GM18867 (cell line): ENCODE measurements at regions not wholly inside any gene's neighbourhood (a gene's known extent, or its start where the extent isn't known, plus 50 kb on each side); places are given as distances from the start of the nearest gene placed in this dataset.
A peak's percentile ranks its signal among the peaks of the same experiment; 100 is the strongest.

Source experiments
- ATAC-seq: cut with Tn5 transposase; IDR thresholded peaks from one replicate; pipeline ENCODE4 v1.9.1; 2021; ENCODE audit warnings: mild to moderate bottlenecking, moderate library complexity; ENCODE audit not compliant: unreplicated experiment

DNA sequence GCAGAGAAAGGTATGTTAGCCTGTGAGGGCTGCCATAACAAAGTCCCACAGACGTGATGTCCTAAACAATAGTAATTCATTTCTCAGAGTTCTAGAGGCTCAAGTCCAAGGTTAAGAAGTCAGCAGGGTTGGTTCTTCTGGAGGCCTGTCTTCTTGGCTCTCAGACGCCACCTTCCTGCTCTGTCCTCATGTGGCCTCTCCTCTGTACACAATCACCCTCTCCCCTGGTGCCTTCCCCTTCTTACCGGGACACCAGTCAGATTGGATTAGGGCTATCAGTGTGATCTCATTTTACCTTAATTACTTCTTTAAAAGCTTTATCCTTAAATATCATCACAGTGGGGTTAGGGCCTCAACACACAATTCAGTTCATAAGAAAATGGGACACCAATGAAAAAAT lies 860.5 kb downstream of the RNF144A start:
- ATAC-seq: no peak

DNA sequence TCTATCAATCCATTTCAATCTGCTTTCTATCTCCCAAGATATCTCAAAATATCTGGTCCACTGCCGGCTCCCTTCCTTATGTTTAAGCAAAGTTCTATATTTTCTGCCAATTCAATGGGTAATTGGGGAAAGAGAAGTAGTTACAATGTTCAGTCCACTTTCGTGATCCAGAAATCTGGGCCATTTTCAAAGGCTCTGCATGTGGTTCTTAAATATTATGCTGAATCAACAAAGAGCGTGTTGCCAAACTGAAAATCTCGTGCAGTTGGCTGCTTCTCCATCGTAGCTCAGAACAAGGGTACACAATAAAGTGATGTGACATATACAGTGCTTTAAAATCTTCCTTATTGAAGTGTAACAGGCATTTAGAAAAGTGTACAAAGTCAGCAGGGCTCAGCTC lies 863.1 kb downstream of the RNF144A start:
- ATAC-seq: no peak

DNA sequence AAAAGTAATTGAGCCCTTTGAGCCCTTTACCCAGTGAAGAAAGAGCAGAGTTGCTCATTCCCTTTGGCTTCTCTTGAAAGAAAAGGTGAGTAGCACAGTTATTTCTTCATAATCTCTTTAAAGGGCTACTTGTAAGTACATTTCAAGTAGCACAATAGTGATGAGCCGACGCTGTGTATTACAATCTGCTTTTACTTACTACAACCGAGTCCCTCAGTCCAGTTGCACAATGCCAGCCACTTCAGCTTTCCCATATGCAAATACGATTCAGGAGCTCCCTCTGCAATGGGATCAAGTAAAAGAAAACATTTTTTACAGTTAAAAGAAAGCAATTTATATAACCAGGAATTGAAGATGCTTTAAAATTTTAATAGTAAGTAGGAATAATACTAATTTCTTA lies 868.5 kb downstream of the RNF144A start:
- ATAC-seq: no peak

DNA sequence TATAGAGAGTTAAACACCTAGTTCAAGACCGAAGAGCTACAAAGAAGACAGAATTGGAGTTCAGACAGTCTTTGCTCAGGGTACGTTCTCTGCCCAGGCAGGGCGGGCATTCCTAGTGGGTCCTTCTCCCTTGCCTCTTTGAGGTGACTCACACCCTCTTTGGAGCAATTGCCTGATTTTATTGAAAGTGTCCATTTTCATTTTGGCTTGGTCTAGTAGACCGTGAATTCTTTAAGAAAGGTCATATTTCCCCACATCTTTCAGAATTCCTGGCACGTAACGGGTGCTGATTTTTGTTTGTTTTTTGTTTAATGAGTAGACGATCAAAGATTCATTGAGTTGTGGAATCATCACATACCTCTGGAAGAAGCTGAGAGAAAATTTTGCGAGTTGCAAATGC lies 871.5 kb downstream of the RNF144A start:
- no peak for ATAC-seq

DNA sequence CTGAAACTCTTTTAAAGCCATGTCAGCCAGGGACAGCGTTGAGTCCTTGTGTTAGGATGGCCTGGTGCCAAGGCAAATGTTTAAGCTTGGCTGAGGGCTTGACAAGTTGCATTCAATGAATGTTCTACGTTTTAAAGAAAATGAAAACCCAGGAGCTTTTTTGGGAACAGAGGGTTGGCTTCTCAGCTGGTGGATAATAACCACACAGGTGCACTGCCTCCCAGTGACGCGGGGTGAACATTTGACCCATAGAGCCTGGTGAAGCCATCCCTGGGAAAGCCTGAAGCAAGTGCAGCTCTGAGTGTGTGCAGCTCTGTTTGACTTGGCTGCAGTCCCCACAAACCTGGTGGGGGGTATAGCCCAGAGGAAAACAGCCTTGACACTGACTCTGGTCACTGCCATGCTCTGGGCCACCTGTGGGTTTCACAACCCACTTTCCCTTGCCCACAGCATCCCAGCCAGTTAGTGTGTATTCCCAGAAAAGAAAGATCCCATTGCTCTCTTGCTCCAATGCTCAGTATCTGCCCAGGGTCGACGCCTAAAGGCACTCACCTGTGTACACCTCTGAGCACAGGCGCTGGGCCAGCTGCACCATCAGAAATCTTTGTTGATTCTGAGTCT lies 874.9 kb downstream of the RNF144A start:
- no peak for ATAC-seq

DNA sequence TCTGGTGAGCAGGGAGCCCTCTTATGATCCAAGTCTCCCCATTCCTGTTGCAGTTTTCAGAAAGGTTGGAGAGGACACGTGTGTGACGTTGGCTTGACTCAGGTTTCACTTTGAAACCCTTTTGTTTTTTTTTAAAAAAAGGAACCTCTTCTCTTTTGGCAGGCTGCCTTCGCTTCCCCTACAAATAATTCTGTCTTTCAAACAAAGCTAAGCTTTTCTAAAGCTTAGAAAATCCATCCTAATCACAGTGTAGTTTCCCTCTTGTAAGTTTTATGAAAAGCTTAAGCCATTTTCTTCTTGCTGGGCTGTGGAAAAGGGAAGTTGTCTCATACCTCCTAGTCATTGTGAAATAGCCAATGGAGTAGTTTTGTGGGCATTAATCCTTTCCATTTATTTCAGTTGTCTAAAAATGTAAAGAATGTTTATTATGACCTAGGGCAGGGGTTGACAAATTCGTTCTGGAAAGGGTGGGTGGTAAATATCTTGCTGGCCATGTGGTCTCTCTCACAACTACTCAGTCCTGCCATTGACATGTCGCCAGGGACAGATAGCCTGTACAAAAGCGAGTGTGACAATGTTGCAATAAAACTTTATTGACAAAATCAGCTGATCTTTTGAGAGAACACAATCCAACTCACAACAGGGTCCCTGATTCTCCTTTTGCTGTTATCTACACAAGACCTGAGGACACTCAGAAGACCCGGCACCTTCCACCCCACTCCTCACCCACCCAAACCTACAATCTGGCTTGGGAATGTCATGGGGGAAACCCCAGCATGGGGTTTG lies 878.8 kb downstream of the RNF144A start:
- no peak for ATAC-seq

DNA sequence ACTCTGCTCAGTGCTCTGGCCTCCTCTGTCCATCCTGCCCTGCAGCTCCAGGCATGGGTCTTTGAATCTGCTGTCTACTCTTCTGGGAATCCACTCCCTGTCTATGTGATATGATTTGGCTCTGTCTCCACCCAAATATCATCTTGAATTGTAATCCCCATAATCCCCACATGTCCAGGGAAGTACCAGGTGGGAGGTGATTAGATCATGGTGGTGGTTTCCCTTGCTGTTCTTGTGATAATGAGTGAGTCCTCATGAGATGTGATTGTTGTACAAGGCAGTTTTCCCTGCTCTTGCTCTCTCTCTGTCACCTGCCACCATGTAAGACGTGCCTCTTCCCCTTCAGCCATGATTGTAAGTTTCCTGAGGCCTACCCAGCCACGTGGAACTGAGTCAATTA lies 881.8 kb upstream of the ID2 start:
- no peak for ATAC-seq

DNA sequence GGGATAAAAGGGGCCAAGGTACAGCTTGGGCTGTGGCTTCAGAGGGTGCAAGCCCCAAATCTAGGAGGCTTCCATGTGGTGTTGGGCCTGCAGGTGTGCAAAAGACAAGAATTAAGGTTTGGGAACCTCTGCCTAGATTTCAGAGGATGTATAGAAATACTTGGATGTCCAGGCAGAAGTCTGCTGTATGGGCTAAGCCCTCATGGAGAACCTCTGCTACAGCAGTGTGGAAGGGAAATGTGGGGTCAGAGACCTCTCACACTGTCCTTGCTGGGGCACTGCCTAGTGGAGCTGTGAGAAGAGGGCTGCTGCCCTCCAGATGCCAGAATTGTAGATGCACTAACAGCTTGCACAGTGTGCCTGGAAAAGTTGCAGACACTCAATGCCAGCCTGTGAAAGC lies 880.6 kb upstream of the ID2 start:
- no peak for ATAC-seq

DNA sequence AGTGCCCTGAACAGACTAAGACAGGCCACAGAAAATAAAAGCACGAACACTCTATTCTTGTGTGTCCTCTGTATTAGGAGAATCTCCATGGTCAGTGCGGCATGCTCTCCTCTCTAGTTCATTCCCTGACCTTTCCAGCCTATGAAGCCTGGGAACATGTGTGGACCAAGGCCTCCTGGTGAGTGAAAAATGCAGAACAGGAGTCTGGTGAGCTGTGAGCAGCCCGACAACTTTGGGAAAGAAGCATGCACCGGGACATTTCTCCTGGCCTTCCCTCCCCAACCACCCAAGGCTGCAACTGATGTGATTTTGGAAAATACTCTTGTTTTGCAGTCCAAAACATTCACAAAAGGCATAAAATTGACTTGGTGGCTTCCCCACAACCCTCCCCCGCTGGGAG lies 878.3 kb upstream of the ID2 start:
- ATAC-seq: no peak

DNA sequence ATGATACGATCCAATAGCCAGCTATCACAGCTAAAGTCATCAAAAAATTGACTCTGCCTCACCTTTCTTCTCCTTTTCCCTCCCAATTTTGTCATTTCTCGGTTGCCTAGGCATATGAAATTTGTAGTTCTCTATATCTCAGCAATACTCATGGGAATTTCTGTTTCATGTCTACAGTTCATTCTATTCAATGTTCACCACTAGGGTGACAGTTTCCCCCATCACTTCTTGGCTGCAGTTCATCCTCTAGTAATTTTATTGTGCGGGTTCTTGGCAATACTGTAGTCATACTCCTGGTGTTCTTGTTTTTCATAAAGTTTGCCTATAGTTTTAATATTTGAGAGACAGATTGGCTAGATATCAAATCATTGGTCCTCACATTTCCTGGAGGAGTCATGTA lies 872.2 kb upstream of the ID2 start:
- ATAC-seq: no peak

DNA sequence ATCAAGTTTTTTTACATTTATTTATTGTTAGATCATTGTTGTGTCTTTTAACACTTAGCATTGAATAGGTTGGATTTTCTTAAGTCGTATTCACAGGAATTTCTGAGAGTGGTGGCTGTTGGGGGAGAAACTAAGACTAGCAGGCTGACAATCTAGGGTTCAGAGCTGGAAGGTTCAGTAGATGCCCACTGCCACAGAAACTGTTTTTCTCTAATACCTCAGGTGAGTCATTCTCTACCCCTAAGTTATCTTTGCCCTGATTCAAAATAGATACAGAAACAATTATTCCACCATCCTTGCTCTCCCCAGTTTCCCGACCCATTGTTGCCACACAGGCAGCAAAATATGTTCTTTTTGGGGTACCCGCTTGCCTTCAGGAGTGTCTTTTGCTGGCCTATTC lies 870.8 kb upstream of the ID2 start:
- no peak for ATAC-seq

DNA sequence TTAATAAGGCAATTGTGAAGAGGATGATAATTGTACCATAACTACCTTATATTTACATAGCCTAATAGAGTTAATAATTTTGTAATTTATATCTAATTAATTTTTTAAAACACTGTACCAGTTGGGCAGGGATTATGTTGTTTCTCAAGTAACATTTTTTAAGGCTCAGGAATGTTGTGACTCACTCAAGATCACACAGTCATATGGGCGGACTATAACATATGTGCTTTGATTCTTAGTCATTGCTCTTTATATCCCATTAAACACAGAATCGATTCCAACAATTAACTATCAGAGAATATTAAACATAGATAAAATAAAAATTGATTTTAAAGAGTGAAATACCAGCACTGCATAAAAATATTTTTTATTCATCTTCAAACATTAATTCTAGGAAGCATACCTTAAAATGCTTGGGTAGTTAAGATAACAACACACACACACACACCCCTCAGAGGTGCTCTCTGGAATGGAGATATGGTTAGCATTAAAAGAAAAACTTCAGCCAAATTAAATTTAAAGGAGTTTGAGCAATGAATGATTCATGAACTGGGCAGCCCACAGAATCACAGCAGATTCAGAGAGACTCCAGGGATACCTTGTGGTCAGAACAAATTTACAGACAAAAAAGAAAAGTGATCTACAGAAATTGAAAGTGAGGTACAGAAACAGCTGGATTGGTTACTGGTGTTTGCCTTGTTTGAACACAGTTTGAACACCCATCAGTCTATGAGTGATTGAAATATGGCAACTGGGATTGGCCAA lies 869.4 kb upstream of the ID2 start:
- ATAC-seq: no peak

DNA sequence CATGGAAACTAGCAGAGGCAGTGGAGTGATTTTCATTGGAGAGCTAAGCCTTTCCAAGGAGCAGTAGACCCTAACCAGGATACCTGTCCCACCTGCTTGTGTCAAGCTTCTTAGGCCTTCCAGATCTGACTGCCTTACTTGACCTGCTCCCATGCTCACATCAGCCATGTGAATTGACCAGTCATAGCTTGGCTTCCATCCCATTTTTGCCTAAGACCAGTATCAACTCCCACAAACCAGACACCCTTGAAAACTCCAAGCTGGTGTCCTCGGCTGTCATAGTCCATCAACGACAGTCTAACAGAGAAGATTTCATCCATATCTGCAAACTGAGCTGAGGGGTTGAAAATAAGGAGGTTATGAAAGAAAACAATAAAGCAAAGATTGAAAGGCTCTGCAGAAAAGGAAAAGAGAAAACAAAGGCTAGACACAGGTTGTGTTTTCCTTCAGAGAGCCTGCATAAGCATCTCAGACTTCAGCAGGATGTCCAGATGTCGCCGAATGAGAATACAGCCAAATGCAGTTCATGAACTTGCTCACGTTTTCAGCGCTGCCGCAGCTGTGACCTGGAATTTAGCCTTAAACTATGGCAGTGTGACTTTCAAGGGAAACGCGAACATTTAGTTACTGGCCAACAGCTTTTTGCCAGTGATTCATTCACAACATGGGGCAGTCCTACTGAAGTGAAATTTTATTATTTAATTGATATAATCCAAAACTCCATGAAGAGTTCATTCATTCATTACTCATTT lies 868.1 kb upstream of the ID2 start:
- no peak for ATAC-seq

DNA sequence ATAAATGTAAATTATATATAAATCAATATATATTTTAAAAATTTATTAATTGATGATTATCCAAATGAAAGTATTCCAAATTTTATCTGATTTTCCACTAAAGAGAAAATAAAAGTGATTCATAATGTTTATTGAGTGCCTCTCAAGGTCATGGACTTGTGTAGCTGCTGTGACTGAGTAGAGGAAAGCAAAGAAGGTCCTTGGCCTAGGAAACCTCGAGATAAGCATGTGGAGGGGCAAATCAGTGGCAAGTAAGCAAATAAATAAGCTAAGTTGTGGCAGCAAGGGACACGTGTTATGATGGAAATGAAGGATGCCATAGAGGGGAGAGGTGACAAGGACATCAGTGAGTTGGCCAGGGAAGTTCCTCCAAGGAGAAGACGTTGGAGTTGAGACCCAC lies 866.1 kb upstream of the ID2 start:
- ATAC-seq: no peak

DNA sequence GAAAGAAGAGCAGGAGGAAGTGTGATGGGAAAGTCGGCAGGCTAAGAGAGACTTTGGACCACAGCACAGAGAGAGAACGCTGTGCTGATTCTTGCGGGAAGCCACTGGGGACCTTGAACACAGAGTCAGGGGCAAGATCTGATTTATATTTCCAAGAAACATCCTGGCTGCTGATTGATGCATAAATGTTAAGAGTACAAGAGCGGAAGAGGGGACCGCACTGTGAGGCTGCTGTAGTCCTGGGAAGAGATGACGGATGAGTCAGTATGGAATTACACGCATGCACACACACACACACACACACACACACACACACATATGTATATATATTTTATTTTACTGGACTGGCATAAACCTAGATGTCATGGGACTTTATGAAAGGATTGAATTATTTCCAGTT lies 865.6 kb upstream of the ID2 start:
- ATAC-seq: no peak

DNA sequence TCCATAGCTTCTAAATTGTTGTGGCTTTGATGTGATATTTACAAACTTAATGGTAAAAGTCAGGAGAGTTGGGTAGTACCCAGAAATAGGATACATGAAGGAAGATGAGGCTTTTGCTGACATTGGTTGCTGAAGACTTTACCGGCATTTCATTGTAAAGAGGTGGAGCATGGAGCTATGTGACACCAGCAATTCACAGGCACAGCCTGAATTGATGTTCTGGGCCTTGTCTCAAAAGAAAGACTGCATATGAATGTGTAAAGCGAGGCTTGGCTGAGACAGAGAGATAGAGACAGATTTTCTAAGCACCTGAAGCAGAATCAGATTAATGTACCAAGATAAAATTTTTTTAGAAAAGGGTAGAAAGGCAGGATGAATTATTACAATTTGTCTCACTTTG lies 864.9 kb upstream of the ID2 start:
- no peak for ATAC-seq

DNA sequence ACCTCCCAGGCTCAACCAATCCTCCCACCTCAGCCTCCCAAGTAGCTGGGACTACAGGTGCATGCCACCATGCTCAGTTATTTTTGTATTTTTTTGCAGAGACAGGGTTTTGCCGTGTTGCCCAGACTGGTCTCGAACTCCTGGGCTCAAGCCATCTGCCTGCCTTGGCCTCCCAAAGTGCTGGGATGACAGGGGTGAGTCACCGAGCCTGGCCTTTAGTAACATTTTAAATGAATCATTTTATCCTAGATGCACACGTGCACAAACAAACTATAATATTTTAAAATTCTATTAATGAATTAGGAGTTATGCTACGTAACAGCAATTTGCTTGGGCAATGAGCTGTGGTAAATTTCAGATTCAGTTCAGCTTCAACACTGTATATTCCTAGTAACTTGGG lies 862.5 kb upstream of the ID2 start:
- ATAC-seq: no peak

DNA sequence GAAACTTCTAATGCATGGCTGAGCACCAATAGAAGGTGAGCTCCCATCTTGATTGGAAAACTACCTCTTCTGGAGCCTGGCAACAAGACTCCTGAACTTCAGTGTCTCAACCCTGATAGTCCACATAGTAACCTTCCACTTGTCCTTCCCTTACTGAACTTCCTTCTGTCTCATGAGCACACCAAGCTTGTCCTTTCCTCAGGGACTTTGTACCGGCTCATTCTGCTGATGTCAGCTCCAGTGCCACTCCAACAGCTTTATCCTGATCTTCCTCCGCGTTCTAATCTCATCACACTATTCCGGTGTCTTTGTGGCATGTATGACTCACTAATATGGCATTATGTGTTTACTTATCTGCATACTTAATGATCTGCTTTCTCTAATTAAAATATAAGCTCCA lies 862.0 kb upstream of the ID2 start:
- ATAC-seq: no peak

DNA sequence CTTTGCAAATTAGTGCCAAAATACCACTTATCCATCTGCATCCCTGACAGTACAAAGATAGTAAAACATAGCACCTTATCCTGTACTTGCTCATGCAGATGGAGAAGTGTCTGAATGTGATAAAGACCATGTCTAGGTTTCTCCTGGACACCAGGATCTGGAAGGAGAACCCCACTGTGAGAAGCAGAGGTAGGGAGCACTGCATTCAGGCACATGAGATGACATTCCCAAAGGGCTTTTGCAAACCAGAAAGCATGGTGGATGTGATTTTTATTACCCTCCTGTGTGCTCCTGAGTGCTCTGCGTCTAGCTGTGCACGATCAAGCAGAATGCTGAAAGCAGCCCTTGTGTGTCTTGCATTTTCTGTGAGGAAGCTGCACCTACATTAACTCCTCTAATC lies 857.6 kb upstream of the ID2 start:
- no peak for ATAC-seq

DNA sequence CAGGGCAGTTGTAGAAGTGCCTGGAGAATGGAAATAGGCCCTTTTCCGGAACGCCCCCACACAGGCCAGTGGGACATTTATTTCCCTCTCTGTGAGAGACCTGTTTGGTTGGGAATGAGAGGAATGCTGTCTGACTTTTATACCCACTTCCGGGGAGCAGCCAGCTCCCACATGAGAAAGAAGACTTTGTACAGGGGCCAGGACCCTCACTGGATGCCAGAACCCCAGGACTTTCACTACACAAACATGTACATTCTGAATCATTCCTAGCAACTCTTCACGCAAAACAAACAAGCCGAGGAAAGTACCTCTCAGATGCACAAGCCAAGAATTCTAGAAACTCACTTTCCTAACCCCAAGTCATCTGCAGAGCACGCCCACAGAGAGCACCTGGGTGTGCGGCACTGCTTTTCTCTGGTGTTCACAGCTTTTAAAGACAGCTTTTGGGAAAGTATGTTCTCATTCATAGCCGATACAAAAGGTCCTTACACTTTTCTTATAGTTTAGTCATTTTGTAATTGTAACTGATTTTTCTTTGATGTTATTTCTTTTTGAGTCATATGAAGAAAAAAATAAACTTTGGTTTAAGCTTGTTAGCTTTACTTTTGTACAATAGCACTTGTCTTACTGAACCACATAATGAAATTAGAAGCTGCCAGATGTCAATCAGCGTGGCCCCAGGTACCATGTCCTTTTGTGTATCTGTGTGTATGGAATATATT lies 856.1 kb upstream of the ID2 start:
- peak; percentile 94 for ATAC-seq

DNA sequence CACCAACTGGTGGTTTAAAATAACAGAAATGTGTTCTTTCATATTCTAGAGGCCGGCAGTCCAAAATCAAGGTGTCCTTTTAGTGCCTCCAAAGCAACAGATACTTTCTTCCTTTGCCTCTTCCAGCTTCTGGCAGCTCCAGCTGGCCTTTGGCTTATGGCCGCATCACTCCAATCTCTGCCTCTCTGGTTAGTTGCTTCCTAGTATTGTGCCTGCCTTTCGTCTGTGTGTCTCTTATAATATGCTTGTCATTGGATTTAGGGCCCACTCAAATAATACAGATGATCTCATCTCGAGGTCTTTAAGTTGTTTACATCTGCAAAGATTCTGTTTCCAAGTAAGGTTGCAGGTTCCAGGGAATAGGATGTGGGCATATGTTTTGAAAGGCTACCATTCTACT lies 855.2 kb upstream of the ID2 start:
- ATAC-seq: no peak
